ENCODE measurements at regions not wholly inside any gene's neighbourhood (a gene's known extent, or its start where the extent isn't known, plus 50 kb on each side); places are given as distances from the start of the nearest gene placed in this dataset.

GRCh38 chr13:40205771-40206240, 460.6 kb downstream of the FOXO1 start:
- DNase-seq (ENCODE audit: low spot score in 2 of 2) (no peak), ATAC-seq (replicated peaks; ENCODE audit: extremely low read depth, poor library complexity, severe bottlenecking) (no peak)
- no peaks in the 10 kb centered on the region for H3K9me3 Mint-ChIP-seq
- H3K4me3 Mint-ChIP-seq, result no peak overlapping the region
- H3K27me3 Mint-ChIP-seq, result no peaks in the 10 kb centered on the region
- peaks cover 43% of the 10 kb centered on the region for H3K4me1 Mint-ChIP-seq
- no peaks in the 10 kb centered on the region for H3K36me3 Mint-ChIP-seq (ENCODE audit: insufficient read depth)
- H3K27ac Mint-ChIP-seq (ENCODE audit: low read depth), result peak overlapping the region; percentile 93

GRCh38 chr13:40206241-40207000, 460.0 kb downstream of the FOXO1 start:
- peak overlapping the region; percentile 50 for H3K4me3 Mint-ChIP-seq
- ATAC-seq (replicated peaks; ENCODE audit: extremely low read depth, poor library complexity, severe bottlenecking) (peak; percentile 86), DNase-seq (ENCODE audit: low spot score in 2 of 2) (no peak)
- H3K27ac Mint-ChIP-seq (ENCODE audit: low read depth), result peak overlapping the region; percentile 93
- H3K36me3 Mint-ChIP-seq (ENCODE audit: insufficient read depth), result no peaks in the 10 kb centered on the region
- H3K4me1 Mint-ChIP-seq, result peaks cover 43% of the 10 kb centered on the region
- no peaks in the 10 kb centered on the region for H3K27me3 Mint-ChIP-seq
- H3K9me3 Mint-ChIP-seq, result no peaks in the 10 kb centered on the region

- ATAC-seq (replicated peaks; ENCODE audit: extremely low read depth, poor library complexity, severe bottlenecking), result no peak
- Mint-ChIP-seq H3K36me3 (ENCODE audit: insufficient read depth) (no peaks in the 10 kb centered on the region), H3K9me3 (no peaks in the 10 kb centered on the region), H3K4me1 (peaks cover 43% of the 10 kb centered on the region), H3K4me3 (peak overlapping the region; percentile 50), H3K27ac (ENCODE audit: low read depth) (peak overlapping the region; percentile 93), H3K27me3 (no peaks in the 10 kb centered on the region)
- no peak for DNase-seq (ENCODE audit: low spot score in 2 of 2)
Observed at GRCh38 chr13:40207001-40207478, 459.4 kb downstream of the FOXO1 start.

GRCh38 chr13:40208517-40208916, 457.9 kb downstream of the FOXO1 start:
- Mint-ChIP-seq H3K27ac (ENCODE audit: low read depth) (no peak overlapping the region), H3K27me3 (no peaks in the 10 kb centered on the region), H3K36me3 (ENCODE audit: insufficient read depth) (no peaks in the 10 kb centered on the region), H3K4me3 (no peak overlapping the region), H3K4me1 (peaks cover 40% of the 10 kb centered on the region), H3K9me3 (no peaks in the 10 kb centered on the region)
- DNase-seq (ENCODE audit: low spot score in 2 of 2), result no peak
- ATAC-seq (replicated peaks; ENCODE audit: extremely low read depth, poor library complexity, severe bottlenecking), result no peak

- H3K9me3 Mint-ChIP-seq, result no peaks in the 10 kb centered on the region
- no peak overlapping the region for H3K27ac Mint-ChIP-seq (ENCODE audit: low read depth)
- H3K4me3 Mint-ChIP-seq, result no peak overlapping the region
- ATAC-seq (replicated peaks; ENCODE audit: extremely low read depth, poor library complexity, severe bottlenecking) (no peak), DNase-seq (ENCODE audit: low spot score in 2 of 2) (no peak)
- H3K27me3 Mint-ChIP-seq, result no peaks in the 10 kb centered on the region
- no peaks in the 10 kb centered on the region for H3K36me3 Mint-ChIP-seq (ENCODE audit: insufficient read depth)
- H3K4me1 Mint-ChIP-seq, result peaks cover 26% of the 10 kb centered on the region
Observed at GRCh38 chr13:40210865-40211585, 455.4 kb downstream of the FOXO1 start.

GRCh38 chr13:40211586-40211968, 454.9 kb downstream of the FOXO1 start:
- ATAC-seq (replicated peaks; ENCODE audit: extremely low read depth, poor library complexity, severe bottlenecking), result no peak
- H3K4me1 Mint-ChIP-seq, result peaks cover 20% of the 10 kb centered on the region

GRCh38 chr13:40213779-40214178, 452.7 kb downstream of the FOXO1 start:
- no peaks in the 10 kb centered on the region for H3K27me3 Mint-ChIP-seq
- peaks cover 6% of the 10 kb centered on the region for H3K4me1 Mint-ChIP-seq
- no peak overlapping the region for H3K27ac Mint-ChIP-seq (ENCODE audit: low read depth)
- no peak overlapping the region for H3K4me3 Mint-ChIP-seq
- H3K9me3 Mint-ChIP-seq, result no peaks in the 10 kb centered on the region
- no peak for ATAC-seq (replicated peaks; ENCODE audit: extremely low read depth, poor library complexity, severe bottlenecking)
- no peak for DNase-seq (ENCODE audit: low spot score in 2 of 2)
- H3K36me3 Mint-ChIP-seq (ENCODE audit: insufficient read depth), result no peaks in the 10 kb centered on the region

More at GRCh38 chr13:40211586-40211968, 454.9 kb downstream of the FOXO1 start:
- Mint-ChIP-seq H3K27ac (ENCODE audit: low read depth) (no peak overlapping the region), H3K27me3 (no peaks in the 10 kb centered on the region), H3K9me3 (no peaks in the 10 kb centered on the region), H3K36me3 (ENCODE audit: insufficient read depth) (no peaks in the 10 kb centered on the region), H3K4me3 (no peak overlapping the region)
- DNase-seq (ENCODE audit: low spot score in 2 of 2), result no peak

- Mint-ChIP-seq H3K27me3 (no peaks in the 10 kb centered on the region), H3K27ac (ENCODE audit: low read depth) (no peak overlapping the region), H3K4me3 (no peak overlapping the region), H3K9me3 (no peaks in the 10 kb centered on the region), H3K4me1 (peaks cover 9% of the 10 kb centered on the region), H3K36me3 (ENCODE audit: insufficient read depth) (no peaks in the 10 kb centered on the region)
- DNase-seq (ENCODE audit: low spot score in 2 of 2) (no peak), ATAC-seq (replicated peaks; ENCODE audit: extremely low read depth, poor library complexity, severe bottlenecking) (no peak)
Observed at GRCh38 chr13:40215311-40215710, 451.1 kb downstream of the FOXO1 start.

GRCh38 chr13:40215747-40216146, 450.7 kb downstream of the FOXO1 start:
- ATAC-seq (replicated peaks; ENCODE audit: extremely low read depth, poor library complexity, severe bottlenecking) (no peak), DNase-seq (ENCODE audit: low spot score in 2 of 2) (no peak)
- H3K4me3 Mint-ChIP-seq, result no peak overlapping the region
- H3K4me1 Mint-ChIP-seq, result peaks cover 14% of the 10 kb centered on the region
- no peak overlapping the region for H3K27ac Mint-ChIP-seq (ENCODE audit: low read depth)
- no peaks in the 10 kb centered on the region for H3K9me3 Mint-ChIP-seq
- H3K27me3 Mint-ChIP-seq, result no peaks in the 10 kb centered on the region
- H3K36me3 Mint-ChIP-seq (ENCODE audit: insufficient read depth), result no peaks in the 10 kb centered on the region

- Mint-ChIP-seq H3K27me3 (no peaks in the 10 kb centered on the region), H3K36me3 (ENCODE audit: insufficient read depth) (no peaks in the 10 kb centered on the region), H3K4me1 (peaks cover 33% of the 10 kb centered on the region), H3K27ac (ENCODE audit: low read depth) (no peak overlapping the region), H3K4me3 (no peak overlapping the region), H3K9me3 (no peaks in the 10 kb centered on the region)
- no peak for ATAC-seq (replicated peaks; ENCODE audit: extremely low read depth, poor library complexity, severe bottlenecking)
- DNase-seq (ENCODE audit: low spot score in 2 of 2), result no peak
Observed at GRCh38 chr13:40217675-40218074, 448.8 kb downstream of the FOXO1 start.

- DNase-seq (ENCODE audit: low spot score in 2 of 2), result no peak
- Mint-ChIP-seq H3K9me3 (no peaks in the 10 kb centered on the region), H3K4me3 (peak overlapping the region; percentile 55), H3K4me1 (peaks cover 34% of the 10 kb centered on the region), H3K27ac (ENCODE audit: low read depth) (peak overlapping the region; percentile 3), H3K36me3 (ENCODE audit: insufficient read depth) (no peaks in the 10 kb centered on the region), H3K27me3 (no peaks in the 10 kb centered on the region)
- no peak for ATAC-seq (replicated peaks; ENCODE audit: extremely low read depth, poor library complexity, severe bottlenecking)
Observed at GRCh38 chr13:40220299-40220935, 446.0 kb downstream of the FOXO1 start.

- ATAC-seq (replicated peaks; ENCODE audit: extremely low read depth, poor library complexity, severe bottlenecking), result no peak
- no peaks in the 10 kb centered on the region for H3K9me3 Mint-ChIP-seq
- H3K4me3 Mint-ChIP-seq, result peak overlapping the region; percentile 55
- peaks cover 34% of the 10 kb centered on the region for H3K4me1 Mint-ChIP-seq
- DNase-seq (ENCODE audit: low spot score in 2 of 2), result no peak
- H3K27me3 Mint-ChIP-seq, result no peaks in the 10 kb centered on the region
- H3K27ac Mint-ChIP-seq (ENCODE audit: low read depth), result no peak overlapping the region
- H3K36me3 Mint-ChIP-seq (ENCODE audit: insufficient read depth), result no peaks in the 10 kb centered on the region
Observed at GRCh38 chr13:40221131-40221459, 445.3 kb downstream of the FOXO1 start.

All from central memory CD8-positive, alpha-beta T cell (primary cell).